T-cell (primary cell): ENCODE measurements at regions not wholly inside any gene's neighbourhood (a gene's known extent, or its start where the extent isn't known, plus 50 kb on each side); places are given as distances from the start of the nearest gene placed in this dataset.
"Not testable (repeated sequence)": the region's sequence is repeated elsewhere in the genome, so short reads cannot be mapped to it uniquely, and the experiment has no call there.

Experiments
- ATAC-seq, 4 experiments: fragments of 200-7000 bp in 3 of 4; fragments of 150-1000 bp in 1 of 4; cut with Tn5 transposase; replicated peaks in 1 of 4; 1 replicate in 3 of 4; 2 replicates in 1 of 4; pipeline ENCODE4 v1.10.0; 2021; ENCODE audit warnings: moderate library complexity in 3 of 4, mild to moderate bottlenecking in 2 of 4, moderate number of reproducible peaks in 1 of 4
- CTCF ChIA-PET, 2 donors: fragments of 300-600 bp; sonication (Branson Sonifier 250); formaldehyde crosslinking; loops; one replicate each; lab custom pipeline; 2022; ENCODE audit warnings: antibody characterized with exemption in 2 of 2; lab: Charles Lee
- POLR2A ChIA-PET, 2 donors: fragments of 300-600 bp; sonication (Branson Sonifier 250); formaldehyde crosslinking; loops; one replicate each; lab custom pipeline; 2022; ENCODE audit warnings: antibody characterized with exemption in 2 of 2; lab: Charles Lee
- DNase-seq, 35 experiments: peaks; one replicate each; pipeline versions ENCODE4 v3.0.0 to v3.0.0-alpha.2; 2013 to 2023
- H3K27ac ChIP-seq: one replicate; pipeline ENCODE4 v1.5.1; 2013; ENCODE audit warnings: low read length
- H3K27me3 ChIP-seq, 2 experiments: replicated peaks in 1 of 2; 1 replicate in 1 of 2; 2 replicates in 1 of 2; pipeline versions ENCODE4 v1.6.1 to v1.7.0; 2013; ENCODE audit warnings: low read length in 1 of 2, mixed read lengths in 1 of 2; ENCODE audit not compliant: control insufficient read depth in 2 of 2, insufficient read depth in 2 of 2; ENCODE audit errors: extremely low read depth in 1 of 2
- H3K36me3 ChIP-seq, 2 donors: 1 replicate in 1 of 2; 2 replicates in 1 of 2; pipeline versions ENCODE4 v1.6.1 to v1.7.0; 2013; ENCODE audit warnings: low read length in 1 of 2; ENCODE audit not compliant: control insufficient read depth in 2 of 2, insufficient read depth in 1 of 2; ENCODE audit errors: extremely low read depth in 1 of 2
- H3K4me1 ChIP-seq, 2 experiments: 1 replicate in 1 of 2; 2 replicates in 1 of 2; pipeline versions ENCODE4 v1.6.1 to v1.7.0; 2013; ENCODE audit warnings: low read length in 2 of 2, mixed read lengths in 1 of 2; ENCODE audit not compliant: insufficient read depth in 2 of 2, control insufficient read depth in 1 of 2; ENCODE audit errors: extremely low read depth in 1 of 2
- H3K4me3 ChIP-seq, 2 donors: 1 replicate in 1 of 2; 2 replicates in 1 of 2; pipeline versions ENCODE4 v1.5.1 to v1.7.0; 2013; ENCODE audit warnings: mild to moderate bottlenecking in 2 of 2, low read length in 1 of 2, moderate library complexity in 1 of 2; ENCODE audit not compliant: control insufficient read depth in 1 of 2; ENCODE audit errors: extremely low read depth in 1 of 2
- H3K9me3 ChIP-seq: 2 replicates; pipeline ENCODE4 v1.7.0; 2013
- H3K27ac Mint-ChIP-seq, 2 donors: one replicate each; pipeline ENCODE4 v1.8.0; 2020 to 2021; ENCODE audit warnings: mild to moderate bottlenecking in 2 of 2, mixed read lengths in 2 of 2
- H3K27me3 Mint-ChIP-seq, 2 donors: one replicate each; pipeline ENCODE4 v1.8.0; 2021 to 2022; ENCODE audit warnings: mixed read lengths in 2 of 2
- H3K36me3 Mint-ChIP-seq: one replicate; pipeline ENCODE4 v1.8.0; 2021; ENCODE audit warnings: mixed read lengths
- H3K4me1 Mint-ChIP-seq, 3 donors: one replicate each; pipeline ENCODE4 v1.8.0; 2020 to 2022; ENCODE audit warnings: mixed read lengths in 3 of 3, mild to moderate bottlenecking in 1 of 3
- H3K4me3 Mint-ChIP-seq, 3 donors: one replicate each; pipeline ENCODE4 v1.8.0; 2020 to 2022; ENCODE audit warnings: mild to moderate bottlenecking in 3 of 3, mixed read lengths in 3 of 3, moderate library complexity in 3 of 3
- H3K9me3 Mint-ChIP-seq, 3 donors: one replicate each; pipeline ENCODE4 v1.8.0; 2020 to 2022; ENCODE audit warnings: mixed read lengths in 3 of 3
- WGBS: methylation state at CpG from one replicate; pipeline ENCODE4 v1.1.5; 2013; ENCODE audit warnings: missing lambda C conversion rate; ENCODE audit not compliant: insufficient coverage; 5-methylcytosine and 5-hydroxymethylcytosine counted together

GRCh38 chr1:125119024-125119441, 3934.3 kb downstream of the SRGAP2C start:
- Histone ChIP-seq H3K36me3 (no peaks in the 10 kb centered on the region), H3K27me3 (no peaks in the 10 kb centered on the region), H3K4me3 (no peak overlapping the region), H3K9me3 (no peaks in the 10 kb centered on the region), H3K4me1 (no peaks in the 10 kb centered on the region), H3K27ac (no peak overlapping the region)
- no peaks in the 10 kb centered on the region for H3K27me3 Mint-ChIP-seq
- DNase-seq, result no peak
- H3K4me1 Mint-ChIP-seq, result no peaks in the 10 kb centered on the region
- H3K36me3 Mint-ChIP-seq, result peaks cover 5% of the 10 kb centered on the region
- H3K27ac Mint-ChIP-seq, result no peak overlapping the region
- WGBS, result 73% methylated on average over 32 of the region's 53 CpGs
- ChIA-PET POLR2A (no interaction called here), CTCF (no interaction called here)
- ATAC-seq, result no peak
- no peak overlapping the region for H3K4me3 Mint-ChIP-seq
- peaks cover 11 to 19% (median 12%) of the 10 kb centered on the region in 3 donors for H3K9me3 Mint-ChIP-seq

- CTCF ChIA-PET, H3K36me3 Mint-ChIP-seq, DNase-seq, POLR2A ChIA-PET, H3K4me1 ChIP-seq, H3K4me3 Mint-ChIP-seq, H3K4me1 Mint-ChIP-seq, H3K27me3 Mint-ChIP-seq, H3K9me3 ChIP-seq, H3K27ac ChIP-seq, H3K27ac Mint-ChIP-seq, ATAC-seq, H3K4me3 ChIP-seq, H3K27me3 ChIP-seq, H3K36me3 ChIP-seq: not testable (repeated sequence)
- 84% methylated on average over 21 of the region's 30 CpGs for WGBS
- peaks cover 13 to 25% (median 15%) of the 10 kb centered on the region in 3 donors for H3K9me3 Mint-ChIP-seq
These were observed 3934.9 kb downstream of the SRGAP2C start for GRCh38 chr1:125119566-125120205.

GRCh38 chr1:125122579-125122978, 3937.8 kb downstream of the SRGAP2C start:
- H3K4me3 Mint-ChIP-seq, CTCF ChIA-PET, H3K9me3 ChIP-seq, H3K36me3 ChIP-seq, H3K27ac ChIP-seq, H3K4me1 Mint-ChIP-seq, H3K4me3 ChIP-seq, DNase-seq, POLR2A ChIA-PET, H3K27me3 Mint-ChIP-seq, H3K27me3 ChIP-seq, ATAC-seq, H3K27ac Mint-ChIP-seq, H3K4me1 ChIP-seq, H3K36me3 Mint-ChIP-seq: not testable (repeated sequence)
- H3K9me3 Mint-ChIP-seq, result peaks cover 16 to 30% (median 25%) of the 10 kb centered on the region in 3 donors
- WGBS, result 73% methylated on average over 1 of the region's 1 CpG
